Mesenchymal stem cell (in vitro differentiated cells and primary cell): ENCODE measurements at regions not wholly inside any gene's neighbourhood (a gene's known extent, or its start where the extent isn't known, plus 50 kb on each side); places are given as distances from the start of the nearest gene placed in this dataset.
A peak's percentile ranks its signal among the peaks of the same experiment; 100 is the strongest.

Experiments used
- DNase-seq: peaks from one replicate; pipeline ENCODE4 v3.0.0-alpha.2; 2013
- H2AFZ ChIP-seq: one replicate; pipeline ENCODE4 v1.6.1; 2013; ENCODE audit warnings: low read depth, mild to moderate bottlenecking, control low read depth, inconsistent platforms, low read length, moderate library complexity
- H2AK5ac ChIP-seq: 2 replicates; pipeline ENCODE4 v1.6.1; 2013; ENCODE audit warnings: low read length, moderate library complexity, mild to moderate bottlenecking, inconsistent platforms; ENCODE audit not compliant: severe bottlenecking
- H2BK120ac ChIP-seq: one replicate; pipeline ENCODE4 v1.6.1; 2013; ENCODE audit warnings: low read depth, mild to moderate bottlenecking, inconsistent platforms, low read length, moderate library complexity
- H2BK12ac ChIP-seq, 2 experiments: one replicate each; pipeline ENCODE4 v1.6.1; 2013; ENCODE audit warnings: inconsistent platforms in 2 of 2, low read length in 2 of 2, mild to moderate bottlenecking in 2 of 2, moderate library complexity in 2 of 2, control low read depth in 1 of 2
- H2BK15ac ChIP-seq: one replicate; pipeline ENCODE4 v1.6.1; 2013; ENCODE audit warnings: mild to moderate bottlenecking, low read depth, inconsistent platforms; ENCODE audit not compliant: poor library complexity, severe bottlenecking
- H2BK5ac ChIP-seq: 2 replicates; pipeline ENCODE4 v1.6.1; 2013; ENCODE audit warnings: low read depth, mild to moderate bottlenecking, low read length, control low read depth, inconsistent platforms; ENCODE audit not compliant: poor library complexity, severe bottlenecking
- H3K14ac ChIP-seq, 2 experiments: one replicate each; pipeline ENCODE4 v1.6.1; 2013; ENCODE audit warnings: inconsistent platforms in 2 of 2, low read length in 2 of 2, control low read depth in 1 of 2, mild to moderate bottlenecking in 1 of 2, moderate library complexity in 1 of 2
- H3K18ac ChIP-seq, 2 experiments: one replicate each; pipeline ENCODE4 v1.6.1; 2013; ENCODE audit warnings: inconsistent platforms in 2 of 2, low read length in 2 of 2, control low read depth in 1 of 2, low read depth in 1 of 2, mild to moderate bottlenecking in 1 of 2
- H3K23ac ChIP-seq, 2 experiments: one replicate each; pipeline ENCODE4 v1.6.1; 2013; ENCODE audit warnings: inconsistent platforms in 2 of 2, low read length in 2 of 2, mild to moderate bottlenecking in 2 of 2, moderate library complexity in 2 of 2, control low read depth in 1 of 2
- H3K27ac ChIP-seq: 2 replicates; pipeline ENCODE4 v1.5.1; 2013; ENCODE audit warnings: mild to moderate bottlenecking, moderate library complexity, low read length, control low read depth, inconsistent platforms; ENCODE audit not compliant: poor library complexity, severe bottlenecking
- H3K27me3 ChIP-seq, 2 experiments: 2 replicates each; pipeline versions ENCODE4 v1.6.1 to v1.7.0; 2013; ENCODE audit warnings: low read length in 2 of 2, mild to moderate bottlenecking in 2 of 2, moderate library complexity in 2 of 2, control low read depth in 1 of 2, inconsistent platforms in 1 of 2; ENCODE audit not compliant: control insufficient read depth in 1 of 2, insufficient read depth in 1 of 2
- H3K36me3 ChIP-seq, 2 experiments: 2 replicates each; pipeline versions ENCODE4 v1.6.1 to v1.7.0; 2013; ENCODE audit warnings: low read length in 2 of 2, control low read depth in 1 of 2, inconsistent platforms in 1 of 2, low read depth in 1 of 2, mild to moderate bottlenecking in 1 of 2; ENCODE audit not compliant: insufficient read depth in 2 of 2, control insufficient read depth in 1 of 2
- H3K4ac ChIP-seq, 2 experiments: one replicate each; pipeline ENCODE4 v1.6.1; 2013; ENCODE audit warnings: inconsistent platforms in 2 of 2, low read length in 2 of 2, mild to moderate bottlenecking in 2 of 2, moderate library complexity in 2 of 2, control low read depth in 1 of 2, low read depth in 1 of 2
- H3K4me1 ChIP-seq: 2 replicates; pipeline ENCODE4 v1.6.1; 2013; ENCODE audit warnings: low read depth, low read length, control low read depth; ENCODE audit not compliant: control insufficient read depth, insufficient read depth
- H3K4me2 ChIP-seq: 2 replicates; pipeline ENCODE4 v1.6.1; 2013; ENCODE audit warnings: low read length, mild to moderate bottlenecking, inconsistent platforms; ENCODE audit not compliant: poor library complexity, severe bottlenecking
- H3K4me3 ChIP-seq, 2 experiments: 2 replicates each; pipeline versions ENCODE4 v1.5.1 to v1.7.0; 2013; ENCODE audit warnings: low read length in 2 of 2, mild to moderate bottlenecking in 2 of 2, control low read depth in 1 of 2, low read depth in 1 of 2; ENCODE audit not compliant: insufficient read depth in 1 of 2
- H3K79me1 ChIP-seq: replicated peaks from 2 replicates; pipeline ENCODE4 v1.6.1; 2013; ENCODE audit warnings: mild to moderate bottlenecking, control low read depth, low read length, inconsistent platforms; ENCODE audit not compliant: poor library complexity, severe bottlenecking
- H3K9ac ChIP-seq: 2 replicates; pipeline ENCODE4 v1.7.0; 2013; ENCODE audit warnings: mild to moderate bottlenecking, low read length, moderate library complexity
- H3K9me3 ChIP-seq: 2 replicates; pipeline ENCODE4 v1.7.0; 2013; ENCODE audit warnings: mild to moderate bottlenecking, low read length; ENCODE audit not compliant: control insufficient read depth
- H4K8ac ChIP-seq: one replicate; pipeline ENCODE4 v1.6.1; 2013; ENCODE audit warnings: inconsistent platforms, mild to moderate bottlenecking, low read length, moderate library complexity
- H4K91ac ChIP-seq: one replicate; pipeline ENCODE4 v1.6.1; 2013; ENCODE audit warnings: mild to moderate bottlenecking, low read length, inconsistent platforms
- WGBS: methylation state at CpG from one replicate; pipeline ENCODE4 v1.1.7; 2013; ENCODE audit warnings: mixed read lengths; 5-methylcytosine and 5-hydroxymethylcytosine counted together

GRCh38 chr2:11077411-11077810, 77.9 kb upstream of the SLC66A3 start:
- Histone ChIP-seq H3K4ac (no peak overlapping the region), H3K36me3 (no peaks in the 10 kb centered on the region), H2BK15ac (no peak overlapping the region), H3K79me1 (no peaks in the 10 kb centered on the region), H2BK12ac (no peak overlapping the region), H3K18ac (no peak overlapping the region), H2AFZ (no peak overlapping the region), H3K9ac (no peak overlapping the region), H2BK120ac (no peak overlapping the region), H3K9me3 (no peaks in the 10 kb centered on the region), H3K4me1 (peaks cover 2% of the 10 kb centered on the region), H3K4me2 (no peak overlapping the region), H4K8ac (no peak overlapping the region), H3K27me3 (peaks cover 0 to 50% of the 10 kb centered on the region in 2 experiments), H3K4me3 (no peak overlapping the region), H2AK5ac (no peak overlapping the region), H4K91ac (no peak overlapping the region), H3K23ac (no peak overlapping the region), H3K14ac (no peak overlapping the region), H3K27ac (no peak overlapping the region), H2BK5ac (no peak overlapping the region)
- DNase-seq, result no peak
- WGBS, result 77% methylated on average over 3 of the region's 3 CpGs

GRCh38 chr2:11079136-11079824, 76.0 kb upstream of the SLC66A3 start:
- H2AK5ac ChIP-seq, result no peak overlapping the region
- no peak overlapping the region for H3K27ac ChIP-seq
- H3K14ac ChIP-seq, result no peak overlapping the region
- no peak overlapping the region for H3K4me2 ChIP-seq
- no peak overlapping the region for H2BK5ac ChIP-seq
- H2BK15ac ChIP-seq, result no peak overlapping the region
- no peaks in the 10 kb centered on the region for H3K79me1 ChIP-seq
- no peak overlapping the region for H3K4me3 ChIP-seq
- no peaks in the 10 kb centered on the region for H3K36me3 ChIP-seq
- no peak overlapping the region for H3K9ac ChIP-seq
- DNase-seq, result no peak
- H2BK12ac ChIP-seq, result no peak overlapping the region
- no peak overlapping the region for H3K4ac ChIP-seq
- H3K27me3 ChIP-seq, result peaks cover 0 to 46% of the 10 kb centered on the region in 2 experiments
- H4K91ac ChIP-seq, result no peak overlapping the region
- no peak overlapping the region for H2BK120ac ChIP-seq
- no peaks in the 10 kb centered on the region for H3K9me3 ChIP-seq
- 73% methylated on average over 8 of the region's 8 CpGs for WGBS
- H3K23ac ChIP-seq, result peak overlapping the region in 1 of 2 experiments; percentile 94
- no peak overlapping the region for H2AFZ ChIP-seq
- H3K18ac ChIP-seq, result no peak overlapping the region
- no peak overlapping the region for H4K8ac ChIP-seq
- H3K4me1 ChIP-seq, result no peaks in the 10 kb centered on the region

- peaks cover 0 to 36% of the 10 kb centered on the region in 2 experiments for H3K27me3 ChIP-seq
- no peak overlapping the region for H2AK5ac ChIP-seq
- peak overlapping the region in 1 of 2 experiments; percentile 6 for H3K18ac ChIP-seq
- H3K27ac ChIP-seq, result no peak overlapping the region
- H3K4me2 ChIP-seq, result no peak overlapping the region
- no peak overlapping the region for H3K14ac ChIP-seq
- H2BK120ac ChIP-seq, result no peak overlapping the region
- 93% methylated on average over 12 of the region's 20 CpGs for WGBS
- no peak overlapping the region for H2BK5ac ChIP-seq
- no peaks in the 10 kb centered on the region for H3K79me1 ChIP-seq
- no peak for DNase-seq
- no peak overlapping the region for H2BK12ac ChIP-seq
- no peak overlapping the region for H3K4me3 ChIP-seq
- no peak overlapping the region for H4K8ac ChIP-seq
- no peak overlapping the region for H2AFZ ChIP-seq
- no peak overlapping the region for H4K91ac ChIP-seq
- no peak overlapping the region for H3K23ac ChIP-seq
- H3K36me3 ChIP-seq, result no peaks in the 10 kb centered on the region
- H2BK15ac ChIP-seq, result no peak overlapping the region
- H3K4ac ChIP-seq, result no peak overlapping the region
- no peak overlapping the region for H3K9ac ChIP-seq
- no peaks in the 10 kb centered on the region for H3K4me1 ChIP-seq
- no peaks in the 10 kb centered on the region for H3K9me3 ChIP-seq
These were observed 74.8 kb upstream of the SLC66A3 start for GRCh38 chr2:11080253-11081115.

GRCh38 chr2:11082880-11083279, 72.4 kb upstream of the SLC66A3 start:
- no peak overlapping the region for H3K18ac ChIP-seq
- no peak overlapping the region for H2BK120ac ChIP-seq
- H2BK12ac ChIP-seq, result no peak overlapping the region
- no peak overlapping the region for H3K4ac ChIP-seq
- no peak overlapping the region for H3K14ac ChIP-seq
- H3K4me1 ChIP-seq, result no peaks in the 10 kb centered on the region
- H3K4me3 ChIP-seq, result no peak overlapping the region
- no peaks in the 10 kb centered on the region for H3K36me3 ChIP-seq
- H2BK5ac ChIP-seq, result no peak overlapping the region
- H3K23ac ChIP-seq, result no peak overlapping the region
- H4K91ac ChIP-seq, result peak overlapping the region; percentile 50
- peaks cover 0 to 18% of the 10 kb centered on the region in 2 experiments for H3K27me3 ChIP-seq
- no peak overlapping the region for H3K4me2 ChIP-seq
- 83% methylated on average over 5 of the region's 6 CpGs for WGBS
- H3K9ac ChIP-seq, result no peak overlapping the region
- no peak overlapping the region for H2BK15ac ChIP-seq
- no peak for DNase-seq
- no peak overlapping the region for H2AK5ac ChIP-seq
- H3K27ac ChIP-seq, result no peak overlapping the region
- no peaks in the 10 kb centered on the region for H3K79me1 ChIP-seq
- H4K8ac ChIP-seq, result no peak overlapping the region
- H3K9me3 ChIP-seq, result no peaks in the 10 kb centered on the region
- H2AFZ ChIP-seq, result no peak overlapping the region
